ENCODE measurements at regions not wholly inside any gene's neighbourhood (a gene's known extent, or its start where the extent isn't known, plus 50 kb on each side); places are given as distances from the start of the nearest gene placed in this dataset.

- no peak for TF ChIP-seq POLR2A (IDR thresholded peaks at IDR 0.05)
- no peak for TF ChIP-seq CTCF (IDR thresholded peaks at IDR 0.05)
- no peak for TF ChIP-seq EP300 (IDR thresholded peaks at IDR 0.05)
These were observed 620.3 kb downstream of the DIAPH3 start for GRCh38 chr13:59543418-59543817.
